ENCODE measurements at regions not wholly inside any gene's neighbourhood (a gene's known extent, or its start where the extent isn't known, plus 50 kb on each side); places are given as distances from the start of the nearest gene placed in this dataset.

DNA sequence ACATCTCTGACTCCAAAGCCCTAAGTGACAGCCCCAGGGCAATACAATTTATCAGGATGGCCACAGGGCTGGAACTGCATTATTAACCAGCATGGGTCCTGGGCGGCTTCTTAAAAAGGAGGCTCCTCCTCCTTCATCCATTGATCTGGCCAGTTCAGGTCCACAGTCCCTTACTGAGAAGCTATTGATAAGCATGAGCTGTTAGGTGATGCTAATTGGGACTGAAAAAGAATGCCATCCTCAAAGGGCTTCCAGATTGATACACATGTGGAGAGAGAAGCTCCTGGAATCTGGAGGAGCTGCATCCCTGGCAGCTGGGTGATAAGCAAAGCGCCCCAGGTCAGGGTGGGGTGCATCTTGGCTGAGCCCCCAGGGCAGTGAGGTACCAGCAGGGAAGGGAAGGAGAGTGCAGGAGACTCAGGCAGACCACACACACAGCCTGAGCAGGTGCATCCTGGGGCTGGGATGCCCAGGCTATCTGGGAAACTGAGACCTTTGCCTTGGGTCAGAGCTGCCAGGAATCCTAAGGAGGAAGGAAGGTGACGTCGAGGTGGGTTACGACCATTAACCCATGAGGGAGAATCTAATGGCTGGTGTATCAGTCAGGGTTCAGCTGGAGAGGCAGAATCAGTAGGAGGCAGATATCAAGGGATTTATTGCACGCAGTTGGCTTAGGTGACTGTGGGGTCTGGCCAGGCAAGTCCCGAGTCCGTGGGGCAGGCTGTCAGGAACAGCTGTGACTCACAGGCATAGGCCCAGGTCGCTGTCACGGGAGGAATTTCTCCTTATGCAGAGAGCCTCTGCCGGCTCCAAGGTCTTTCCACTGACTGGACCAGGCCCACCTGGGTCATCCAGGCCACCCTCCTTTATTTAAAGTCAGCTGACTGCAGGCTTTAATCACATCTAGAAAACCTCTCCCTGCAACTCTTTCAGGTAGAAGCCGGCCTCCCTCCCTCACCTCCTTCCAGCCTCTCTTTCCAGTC is 261.2 kb downstream of the BMP7 start:
- no peak for TF ChIP-seq POLR2A (IDR thresholded peaks at IDR 0.05)
- Histone ChIP-seq H3K27me3 (no peaks in the 10 kb centered on the region), H3K4me1 (peaks cover 15% of the 10 kb centered on the region), H3K27ac (no peak overlapping the region), H3K36me3 (no peaks in the 10 kb centered on the region), H3K9me3 (no peaks in the 10 kb centered on the region), H3K4me3 (no peak overlapping the region)
- no peak for DNase-seq (ENCODE audit: extremely low spot score in 2 of 2)
- intact Hi-C loops (cut with DNase I): no loop called here

DNA sequence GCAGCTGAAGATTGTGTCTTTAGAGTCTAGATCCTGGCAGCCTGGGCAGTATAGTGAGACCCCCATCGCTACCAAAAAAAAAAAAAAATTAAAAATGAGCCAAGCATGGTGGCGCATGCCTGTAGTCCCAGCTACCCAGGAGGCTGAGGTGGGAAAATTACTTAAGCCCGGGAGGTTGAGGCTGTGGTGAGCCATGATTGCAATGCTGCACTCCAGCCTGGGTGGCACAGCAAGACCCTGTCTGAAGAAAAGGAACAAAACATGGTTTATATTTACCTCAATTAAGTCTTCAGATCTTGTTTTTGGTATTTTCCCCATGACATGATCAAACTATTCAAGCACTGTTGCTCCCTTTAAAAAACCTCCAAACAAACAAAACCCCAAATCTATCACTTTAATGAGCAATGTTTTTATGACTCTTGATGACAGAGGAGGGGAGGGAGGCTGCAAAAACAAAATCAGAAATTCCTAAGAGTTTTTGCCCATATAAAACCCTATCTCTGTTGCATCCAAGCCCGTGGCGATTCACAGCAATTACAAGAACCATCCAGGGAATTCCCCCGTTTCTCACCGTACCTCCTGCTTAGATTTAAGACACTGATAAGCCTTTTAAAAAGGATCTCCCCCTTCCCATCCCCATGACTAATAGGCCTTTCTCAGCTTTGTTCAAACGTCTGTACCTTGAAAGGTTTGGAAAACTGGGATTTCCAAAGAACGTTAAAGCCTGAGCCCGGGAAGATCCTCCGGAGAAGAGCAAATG is 259.9 kb downstream of the BMP7 start:
- intact Hi-C loops (cut with DNase I): no loop called here
- no peaks in the 10 kb centered on the region for H3K36me3 ChIP-seq
- H3K4me3 ChIP-seq: no peak overlapping the region
- DNase-seq (ENCODE audit: extremely low spot score in 2 of 2): no peak
- TF ChIP-seq CTCF (IDR thresholded peaks at IDR 0.05): no peak
- no peak for TF ChIP-seq POLR2A (IDR thresholded peaks at IDR 0.05)
- TF ChIP-seq POLR2AphosphoS5 (IDR thresholded peaks at IDR 0.05; ENCODE audit: insufficient read depth in 1 of 2, low read depth in 1 of 2): no peak
- H3K27ac ChIP-seq: no peak overlapping the region
- H3K27me3 ChIP-seq: no peaks in the 10 kb centered on the region
- peaks cover 15% of the 10 kb centered on the region for H3K4me1 ChIP-seq
- H3K9me3 ChIP-seq: no peaks in the 10 kb centered on the region

GRCh38 chr20:57007171-57007540 is 259.3 kb downstream of the BMP7 start:
- Histone ChIP-seq H3K36me3 (no peaks in the 10 kb centered on the region), H3K27me3 (no peaks in the 10 kb centered on the region), H3K4me3 (no peak overlapping the region), H3K9me3 (no peaks in the 10 kb centered on the region), H3K4me1 (peaks cover 15% of the 10 kb centered on the region), H3K27ac (no peak overlapping the region)
- no peak for TF ChIP-seq POLR2AphosphoS5 (IDR thresholded peaks at IDR 0.05; ENCODE audit: insufficient read depth in 1 of 2, low read depth in 1 of 2)
- no peak for TF ChIP-seq POLR2A (IDR thresholded peaks at IDR 0.05)
- TF ChIP-seq CTCF (IDR thresholded peaks at IDR 0.05): no peak
- DNase-seq (ENCODE audit: extremely low spot score in 2 of 2): no peak
- intact Hi-C loops (cut with DNase I): no loop called here

DNA sequence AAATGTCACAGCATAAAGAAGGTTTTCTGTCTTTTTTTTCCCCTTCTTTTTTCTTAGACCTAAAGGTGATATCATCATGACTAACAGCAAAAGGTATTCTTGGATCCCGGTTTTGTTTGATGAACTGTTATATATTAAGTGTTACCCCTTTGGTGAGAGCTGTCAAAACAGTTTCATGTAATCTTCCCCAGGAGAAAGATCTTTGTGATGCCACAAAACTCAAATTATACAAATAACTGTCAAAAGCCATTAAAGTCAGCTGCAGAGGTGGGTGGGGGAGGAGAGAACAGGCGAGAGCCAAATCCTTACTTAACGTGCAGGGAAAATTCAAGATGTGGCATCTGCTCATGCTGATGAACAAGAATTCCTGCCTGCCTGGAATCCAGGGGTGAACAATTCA is 258.2 kb downstream of the BMP7 start:
- Histone ChIP-seq H3K27ac (no peak overlapping the region), H3K4me1 (peaks cover 15% of the 10 kb centered on the region), H3K9me3 (no peaks in the 10 kb centered on the region), H3K27me3 (no peaks in the 10 kb centered on the region), H3K36me3 (no peaks in the 10 kb centered on the region), H3K4me3 (no peak overlapping the region)
- intact Hi-C loops (cut with DNase I): no loop called here
- TF ChIP-seq CTCF (IDR thresholded peaks at IDR 0.05) (no peak), POLR2AphosphoS5 (IDR thresholded peaks at IDR 0.05; ENCODE audit: insufficient read depth in 1 of 2, low read depth in 1 of 2) (no peak), POLR2A (IDR thresholded peaks at IDR 0.05) (no peak)
- DNase-seq (ENCODE audit: extremely low spot score in 2 of 2): no peak

GRCh38 chr20:57009355-57009754 is 257.1 kb downstream of the BMP7 start:
- Histone ChIP-seq H3K27me3 (no peaks in the 10 kb centered on the region), H3K36me3 (no peaks in the 10 kb centered on the region), H3K4me3 (no peak overlapping the region), H3K9me3 (no peaks in the 10 kb centered on the region), H3K27ac (no peak overlapping the region), H3K4me1 (peaks cover 15% of the 10 kb centered on the region)
- intact Hi-C loops (cut with DNase I): no loop called here
- TF ChIP-seq POLR2AphosphoS5 (IDR thresholded peaks at IDR 0.05; ENCODE audit: insufficient read depth in 1 of 2, low read depth in 1 of 2) (no peak), POLR2A (IDR thresholded peaks at IDR 0.05) (no peak), CTCF (IDR thresholded peaks at IDR 0.05) (no peak)
- no peak for DNase-seq (ENCODE audit: extremely low spot score in 2 of 2)

Measured in vagina (tissue), 2 donors.